Omental fat pad (tissue), 3 donors: ENCODE measurements at regions not wholly inside any gene's neighbourhood (a gene's known extent, or its start where the extent isn't known, plus 50 kb on each side); places are given as distances from the start of the nearest gene placed in this dataset.

Experiments
- ATAC-seq: fragments of 150-250 bp; one replicate; pipeline ENCODE4 v1.9.1; 2016; ENCODE audit warnings: mild to moderate bottlenecking, moderate library complexity; ENCODE audit not compliant: low FRiP score
- DNase-seq: peaks from one replicate; pipeline ENCODE4 v3.0.0-alpha.2; 2019; ENCODE audit warnings: low spot score
- CTCF ChIP-seq, 3 donors: fragments of 450-650 bp; IDR thresholded peaks; one replicate each; pipeline ENCODE4 v1.5.1; 2016 to 2017; ENCODE audit warnings: antibody characterized with exemption in 3 of 3, mild to moderate bottlenecking in 3 of 3, moderate library complexity in 2 of 3

- TF ChIP-seq CTCF (IDR thresholded peaks at IDR 0.05): no peak
- DNase-seq (no peak), ATAC-seq (no peak)
These were observed 203.2 kb upstream of the PHYHIPL start for GRCh38 chr10:58973235-58973595.

GRCh38 chr10:58976254-58976653 lies 200.2 kb upstream of the PHYHIPL start:
- DNase-seq (no peak), ATAC-seq (no peak)
- TF ChIP-seq CTCF (IDR thresholded peaks at IDR 0.05): no peak

GRCh38 chr10:58979711-58980110 lies 196.7 kb upstream of the PHYHIPL start:
- DNase-seq (no peak), ATAC-seq (no peak)
- TF ChIP-seq CTCF (IDR thresholded peaks at IDR 0.05): no peak

- TF ChIP-seq CTCF (IDR thresholded peaks at IDR 0.05): no peak
These were observed 195.5 kb upstream of the PHYHIPL start for GRCh38 chr10:58980826-58981415.

GRCh38 chr10:58981846-58982245 lies 194.6 kb upstream of the PHYHIPL start:
- TF ChIP-seq CTCF (IDR thresholded peaks at IDR 0.05): no peak
- DNase-seq (no peak), ATAC-seq (no peak)

More at GRCh38 chr10:58980826-58981415, 195.5 kb upstream of the PHYHIPL start:
- DNase-seq (no peak), ATAC-seq (no peak)

- ATAC-seq: no peak
- no peak for DNase-seq
- no peak for TF ChIP-seq CTCF (IDR thresholded peaks at IDR 0.05)
These were observed 193.8 kb upstream of the PHYHIPL start for GRCh38 chr10:58982470-58983239.

- DNase-seq (no peak), ATAC-seq (no peak)
- no peak for TF ChIP-seq CTCF (IDR thresholded peaks at IDR 0.05)
These were observed 191.2 kb upstream of the PHYHIPL start for GRCh38 chr10:58985216-58985615.
